Epithelial cell of proximal tubule (primary cell): ENCODE measurements at regions not wholly inside any gene's neighbourhood (a gene's known extent, or its start where the extent isn't known, plus 50 kb on each side); places are given as distances from the start of the nearest gene placed in this dataset.

Source experiments
- DNase-seq: peaks from one replicate; pipeline ENCODE4 v3.0.0-alpha.2; 2011; ENCODE audit warnings: low read depth
- H3K4me3 ChIP-seq: 2 replicates; pipeline ENCODE4 v1.5.1; 2011; ENCODE audit warnings: low read depth, mild to moderate bottlenecking, low read length
- CTCF ChIP-seq: conservative IDR thresholded peaks from 2 replicates; pipeline ENCODE4 v1.5.1; 2012; ENCODE audit warnings: low read depth, mild to moderate bottlenecking, low read length

- H3K4me3 ChIP-seq: no peak overlapping the region
- no peak for TF ChIP-seq CTCF
- no peak for DNase-seq
Observed at GRCh38 chr4:131288441-131288840, 1860.7 kb upstream of the PCDH10 start.

DNA sequence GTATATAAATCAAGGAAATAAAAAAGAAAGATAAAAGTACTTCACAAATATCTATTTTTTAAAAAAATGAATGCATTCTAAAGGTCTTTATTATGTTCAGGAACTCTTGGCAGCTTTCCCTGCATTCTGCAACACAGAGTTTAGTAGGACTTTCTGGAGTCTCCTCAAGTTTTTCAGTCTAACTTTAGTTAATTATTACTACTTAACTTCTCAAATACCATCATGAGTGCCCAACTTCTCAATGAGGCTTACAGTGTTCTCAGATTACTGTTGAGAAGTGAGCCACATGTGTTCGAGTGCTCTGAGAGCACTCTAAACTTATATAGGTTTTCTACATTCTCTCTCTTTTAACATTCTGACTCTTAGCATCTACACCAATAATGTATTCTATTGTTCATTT lies 1852.9 kb upstream of the PCDH10 start:
- DNase-seq: peak; percentile 12
- no peak overlapping the region for H3K4me3 ChIP-seq
- TF ChIP-seq CTCF: no peak

DNA sequence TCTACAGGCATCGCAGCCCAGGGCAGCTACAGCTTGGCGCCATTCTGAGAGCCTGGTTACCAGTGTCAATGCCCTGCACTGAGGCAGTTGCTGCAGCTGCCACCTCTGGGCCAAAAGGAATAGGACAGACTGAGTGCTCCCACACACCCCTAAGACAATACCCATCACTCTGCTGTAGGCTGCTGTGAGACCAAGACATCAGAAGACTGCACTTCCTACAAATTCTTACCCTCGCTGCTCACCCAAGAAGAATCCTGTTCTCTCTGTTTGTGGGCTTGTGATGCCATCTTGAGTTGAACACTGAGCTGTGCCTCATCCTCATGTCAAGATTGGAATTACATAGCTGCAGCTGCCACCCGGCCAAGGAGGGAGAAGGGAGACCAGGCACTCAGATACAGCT lies 1847.0 kb upstream of the PCDH10 start:
- peak; percentile 25 for TF ChIP-seq CTCF
- DNase-seq: no peak
- H3K4me3 ChIP-seq: no peak overlapping the region

- DNase-seq: no peak
- no peak overlapping the region for H3K4me3 ChIP-seq
- no peak for TF ChIP-seq CTCF
Observed at GRCh38 chr4:131304686-131305085, 1844.4 kb upstream of the PCDH10 start.

DNA sequence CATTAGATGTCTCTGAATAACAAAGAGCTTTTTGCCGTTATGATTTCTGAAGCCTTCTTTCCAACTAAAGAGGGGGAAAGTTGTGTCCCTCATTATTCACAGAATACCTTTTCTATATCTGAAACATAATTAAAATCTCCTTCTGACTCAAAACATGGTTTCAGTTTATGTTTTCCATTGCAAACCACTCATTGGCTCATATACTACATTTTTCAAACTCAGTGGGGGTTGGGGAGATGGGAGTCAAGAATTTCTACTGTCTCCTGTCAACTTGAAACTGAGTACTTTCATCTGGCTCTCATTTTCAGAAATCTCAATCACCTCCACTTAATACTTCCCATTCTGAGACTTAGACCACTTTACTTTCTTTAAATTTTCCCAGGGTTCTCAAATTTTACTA lies 1839.5 kb upstream of the PCDH10 start:
- DNase-seq: no peak
- TF ChIP-seq CTCF: no peak
- no peak overlapping the region for H3K4me3 ChIP-seq

GRCh38 chr4:131316086-131316485 lies 1833.0 kb upstream of the PCDH10 start:
- H3K4me3 ChIP-seq: no peak overlapping the region
- no peak for DNase-seq
- no peak for TF ChIP-seq CTCF

DNA sequence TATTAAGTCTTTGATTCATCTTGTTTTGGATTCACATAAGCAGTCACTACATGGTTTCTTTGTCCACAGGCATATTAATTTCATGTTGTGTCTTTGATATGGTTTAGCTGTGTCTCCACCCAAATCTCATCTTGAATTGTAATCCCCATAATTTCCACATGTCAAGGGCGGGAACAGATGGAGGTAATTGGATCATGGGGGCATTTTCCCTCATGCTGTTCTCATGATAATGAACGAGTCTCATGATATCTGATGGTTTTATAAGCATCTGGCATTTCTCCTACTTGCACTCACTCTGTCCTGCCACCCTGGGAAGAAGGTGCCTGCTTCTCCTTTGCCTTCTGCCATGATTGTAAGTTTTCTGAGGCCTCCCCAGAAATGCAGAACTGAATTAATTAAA lies 1811.2 kb upstream of the PCDH10 start:
- no peak for DNase-seq
- no peak for TF ChIP-seq CTCF
- no peak overlapping the region for H3K4me3 ChIP-seq
